ENCODE measurements at regions not wholly inside any gene's neighbourhood (a gene's known extent, or its start where the extent isn't known, plus 50 kb on each side); places are given as distances from the start of the nearest gene placed in this dataset.

GRCh38 chr7:41060796-41061195 is 642.1 kb downstream of the INHBA start:
- Histone ChIP-seq H3K27me3 (ENCODE audit: control insufficient read depth, insufficient read depth, low read length) (peaks cover 10% of the 10 kb centered on the region; the same call in 1 of the 2 replicates), H3K4me3 (ENCODE audit: low read length) (no peak overlapping the region), H3K4me1 (ENCODE audit: control insufficient read depth, insufficient read depth, low read length) (peaks cover 5% of the 10 kb centered on the region; the same call in 1 of the 2 replicates), H3K9me3 (ENCODE audit: control insufficient read depth, insufficient read depth, low read length) (no peaks in the 10 kb centered on the region), H3K27ac (ENCODE audit: low read length) (no peak overlapping the region), H3K36me3 (ENCODE audit: control insufficient read depth, insufficient read depth, low read length) (no peaks in the 10 kb centered on the region)
- no peak for DNase-seq (ENCODE audit: low read depth, low spot score)
- WGBS (ENCODE audit: insufficient coverage, insufficient read length), result no CpG with 5 or more reads among the region's 6 CpGs

- no CpG with 5 or more reads among the region's 4 CpGs for WGBS (ENCODE audit: insufficient coverage, insufficient read length)
- DNase-seq (ENCODE audit: low read depth, low spot score), result no peak
- H3K27ac ChIP-seq (ENCODE audit: low read length), result no peak overlapping the region
Observed at GRCh38 chr7:41059796-41060195, 643.1 kb downstream of the INHBA start.

GRCh38 chr7:41058986-41059741 is 643.7 kb downstream of the INHBA start:
- H3K9me3 ChIP-seq (ENCODE audit: control insufficient read depth, insufficient read depth, low read length), result no peaks in the 10 kb centered on the region
- H3K36me3 ChIP-seq (ENCODE audit: control insufficient read depth, insufficient read depth, low read length), result no peaks in the 10 kb centered on the region
- peaks cover 5% of the 10 kb centered on the region; the same call in 1 of the 2 replicates for H3K4me1 ChIP-seq (ENCODE audit: control insufficient read depth, insufficient read depth, low read length)
- no CpG with 5 or more reads among the region's 4 CpGs for WGBS (ENCODE audit: insufficient coverage, insufficient read length)
- no peak overlapping the region for H3K27ac ChIP-seq (ENCODE audit: low read length)
- DNase-seq (ENCODE audit: low read depth, low spot score), result peak; percentile 60
- H3K27me3 ChIP-seq (ENCODE audit: control insufficient read depth, insufficient read depth, low read length), result peaks cover 10% of the 10 kb centered on the region; the same call in 1 of the 2 replicates
- no peak overlapping the region for H3K4me3 ChIP-seq (ENCODE audit: low read length)

More at GRCh38 chr7:41059796-41060195, 643.1 kb downstream of the INHBA start:
- Histone ChIP-seq H3K36me3 (ENCODE audit: control insufficient read depth, insufficient read depth, low read length) (no peaks in the 10 kb centered on the region), H3K4me1 (ENCODE audit: control insufficient read depth, insufficient read depth, low read length) (peaks cover 5% of the 10 kb centered on the region; the same call in 1 of the 2 replicates), H3K4me3 (ENCODE audit: low read length) (no peak overlapping the region), H3K9me3 (ENCODE audit: control insufficient read depth, insufficient read depth, low read length) (no peaks in the 10 kb centered on the region), H3K27me3 (ENCODE audit: control insufficient read depth, insufficient read depth, low read length) (peaks cover 10% of the 10 kb centered on the region; the same call in 1 of the 2 replicates)

DNA sequence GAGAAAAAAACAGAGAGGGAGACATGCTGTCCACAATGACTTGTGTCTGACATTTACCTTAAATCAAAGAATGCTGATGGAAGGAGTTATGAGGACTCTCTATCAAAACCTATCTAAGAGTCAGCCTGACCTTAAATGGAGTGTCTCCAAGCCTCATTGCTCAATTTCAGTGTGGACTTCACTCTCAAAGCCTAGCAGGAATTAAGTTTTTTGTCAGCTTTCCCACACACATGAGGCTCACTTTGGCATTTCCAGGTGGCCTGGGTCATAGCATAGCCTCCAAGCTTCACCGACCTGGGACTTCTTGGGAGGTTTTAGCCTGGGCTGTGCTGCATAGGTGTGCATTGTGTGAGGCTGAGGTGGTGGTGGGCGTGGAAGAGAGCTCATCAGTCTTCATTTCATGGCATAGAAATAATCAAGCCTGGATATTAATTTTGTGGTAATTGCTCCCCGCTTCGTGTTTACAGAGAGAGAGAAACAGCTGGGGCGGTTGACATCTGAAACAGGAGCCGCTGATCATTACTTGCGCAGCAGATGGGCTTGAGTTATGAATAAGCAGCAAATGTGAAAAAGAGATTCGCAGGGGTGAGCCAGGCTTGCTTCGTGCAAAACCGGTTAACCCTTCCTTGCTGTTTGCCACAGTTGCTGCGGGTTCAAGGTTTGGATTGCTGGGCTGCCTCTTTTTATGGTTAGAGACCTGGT is 647.8 kb downstream of the INHBA start:
- Histone ChIP-seq H3K9me3 (ENCODE audit: control insufficient read depth, insufficient read depth, low read length) (no peaks in the 10 kb centered on the region), H3K36me3 (ENCODE audit: control insufficient read depth, insufficient read depth, low read length) (no peaks in the 10 kb centered on the region), H3K4me1 (ENCODE audit: control insufficient read depth, insufficient read depth, low read length) (peaks cover 4% of the 10 kb centered on the region), H3K4me3 (ENCODE audit: low read length) (no peak overlapping the region), H3K27me3 (ENCODE audit: control insufficient read depth, insufficient read depth, low read length) (peaks cover 1% of the 10 kb centered on the region; the same call in 1 of the 2 replicates), H3K27ac (ENCODE audit: low read length) (no peak overlapping the region)
- no peak for DNase-seq (ENCODE audit: low read depth, low spot score)
- no CpG with 5 or more reads among the region's 11 CpGs for WGBS (ENCODE audit: insufficient coverage, insufficient read length)

GRCh38 chr7:41053820-41054219 is 649.1 kb downstream of the INHBA start:
- H3K9me3 ChIP-seq (ENCODE audit: control insufficient read depth, insufficient read depth, low read length), result no peaks in the 10 kb centered on the region
- H3K27me3 ChIP-seq (ENCODE audit: control insufficient read depth, insufficient read depth, low read length), result no peaks in the 10 kb centered on the region; the same call in 1 of the 2 replicates
- peaks cover 1% of the 10 kb centered on the region for H3K4me1 ChIP-seq (ENCODE audit: control insufficient read depth, insufficient read depth, low read length)
- DNase-seq (ENCODE audit: low read depth, low spot score), result no peak
- H3K27ac ChIP-seq (ENCODE audit: low read length), result no peak overlapping the region
- no CpG with 5 or more reads among the region's 2 CpGs for WGBS (ENCODE audit: insufficient coverage, insufficient read length)
- H3K36me3 ChIP-seq (ENCODE audit: control insufficient read depth, insufficient read depth, low read length), result no peaks in the 10 kb centered on the region
- H3K4me3 ChIP-seq (ENCODE audit: low read length), result no peak overlapping the region

GRCh38 chr7:41052736-41053135 is 650.2 kb downstream of the INHBA start:
- peaks cover 1% of the 10 kb centered on the region for H3K4me1 ChIP-seq (ENCODE audit: control insufficient read depth, insufficient read depth, low read length)
- H3K27ac ChIP-seq (ENCODE audit: low read length), result no peak overlapping the region
- no peaks in the 10 kb centered on the region for H3K27me3 ChIP-seq (ENCODE audit: control insufficient read depth, insufficient read depth, low read length)
- no CpG with 5 or more reads among the region's 6 CpGs for WGBS (ENCODE audit: insufficient coverage, insufficient read length)
- DNase-seq (ENCODE audit: low read depth, low spot score), result no peak
- H3K9me3 ChIP-seq (ENCODE audit: control insufficient read depth, insufficient read depth, low read length), result no peaks in the 10 kb centered on the region
- no peak overlapping the region for H3K4me3 ChIP-seq (ENCODE audit: low read length)
- H3K36me3 ChIP-seq (ENCODE audit: control insufficient read depth, insufficient read depth, low read length), result no peaks in the 10 kb centered on the region

DNA sequence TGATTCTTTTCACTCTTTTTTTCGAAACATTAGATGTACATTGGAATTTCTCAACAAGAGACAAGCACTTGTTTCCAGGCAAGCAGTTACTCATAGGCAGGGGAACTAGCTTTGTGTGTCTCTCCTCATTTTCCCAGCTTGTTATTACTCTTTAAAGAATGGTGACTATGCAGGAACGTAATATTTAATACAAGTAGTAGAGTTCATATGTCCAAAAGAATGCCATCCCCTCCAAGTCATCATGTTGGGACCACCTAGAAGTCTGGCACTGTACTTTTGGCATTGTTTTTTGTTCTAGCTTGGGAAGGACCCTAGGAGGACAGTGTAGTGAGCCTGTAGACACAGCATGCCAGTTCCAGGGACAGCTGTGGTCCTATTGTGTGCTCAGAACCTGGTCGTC is 650.7 kb downstream of the INHBA start:
- no peak overlapping the region for H3K4me3 ChIP-seq (ENCODE audit: low read length)

DNA sequence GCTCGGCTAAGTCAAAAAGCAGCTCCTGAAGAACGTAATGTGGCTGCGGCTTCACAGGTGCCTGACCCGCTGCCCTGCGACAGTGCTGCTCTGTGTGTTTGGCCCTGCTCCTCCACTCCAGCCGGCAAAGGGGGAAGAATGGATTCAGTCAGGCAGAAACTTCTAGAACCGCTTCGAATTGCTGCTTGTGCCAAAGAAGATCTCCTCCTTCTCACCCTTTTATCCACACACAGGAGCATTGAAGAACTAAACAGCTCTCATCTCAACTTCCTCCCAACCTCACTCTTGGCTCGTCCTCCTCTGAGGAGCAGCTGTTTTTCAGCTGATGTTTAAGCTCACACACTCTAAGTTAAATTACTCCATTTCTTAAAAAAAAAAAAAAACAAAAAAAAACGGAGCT is 651.4 kb downstream of the INHBA start:
- no peaks in the 10 kb centered on the region for H3K27me3 ChIP-seq (ENCODE audit: control insufficient read depth, insufficient read depth, low read length)
- DNase-seq (ENCODE audit: low read depth, low spot score), result no peak
- no peak overlapping the region for H3K4me3 ChIP-seq (ENCODE audit: low read length)
- peaks cover 1% of the 10 kb centered on the region for H3K4me1 ChIP-seq (ENCODE audit: control insufficient read depth, insufficient read depth, low read length)
- H3K9me3 ChIP-seq (ENCODE audit: control insufficient read depth, insufficient read depth, low read length), result no peaks in the 10 kb centered on the region
- H3K36me3 ChIP-seq (ENCODE audit: control insufficient read depth, insufficient read depth, low read length), result no peaks in the 10 kb centered on the region
- no CpG with 5 or more reads among the region's 10 CpGs for WGBS (ENCODE audit: insufficient coverage, insufficient read length)
- H3K27ac ChIP-seq (ENCODE audit: low read length), result no peak overlapping the region

More for the DNA sequence above, 650.7 kb downstream of the INHBA start:
- H3K27me3 ChIP-seq (ENCODE audit: control insufficient read depth, insufficient read depth, low read length), result no peaks in the 10 kb centered on the region
- no peak for DNase-seq (ENCODE audit: low read depth, low spot score)
- peaks cover 1% of the 10 kb centered on the region for H3K4me1 ChIP-seq (ENCODE audit: control insufficient read depth, insufficient read depth, low read length)
- no peaks in the 10 kb centered on the region for H3K36me3 ChIP-seq (ENCODE audit: control insufficient read depth, insufficient read depth, low read length)
- no peaks in the 10 kb centered on the region for H3K9me3 ChIP-seq (ENCODE audit: control insufficient read depth, insufficient read depth, low read length)
- no peak overlapping the region for H3K27ac ChIP-seq (ENCODE audit: low read length)
- WGBS (ENCODE audit: insufficient coverage, insufficient read length), result no CpG with 5 or more reads among the region's 3 CpGs

- Histone ChIP-seq H3K27me3 (ENCODE audit: control insufficient read depth, insufficient read depth, low read length) (no peaks in the 10 kb centered on the region), H3K27ac (ENCODE audit: low read length) (no peak overlapping the region), H3K4me1 (ENCODE audit: control insufficient read depth, insufficient read depth, low read length) (peaks cover 1% of the 10 kb centered on the region), H3K9me3 (ENCODE audit: control insufficient read depth, insufficient read depth, low read length) (no peaks in the 10 kb centered on the region), H3K4me3 (ENCODE audit: low read length) (no peak overlapping the region), H3K36me3 (ENCODE audit: control insufficient read depth, insufficient read depth, low read length) (no peaks in the 10 kb centered on the region)
- 100% methylated on average over 1 of the region's 6 CpGs for WGBS (ENCODE audit: insufficient coverage, insufficient read length)
- DNase-seq (ENCODE audit: low read depth, low spot score), result no peak
Observed at GRCh38 chr7:41051062-41051461, 651.8 kb downstream of the INHBA start.

GRCh38 chr7:41048771-41049170 is 654.1 kb downstream of the INHBA start:
- no peaks in the 10 kb centered on the region for H3K36me3 ChIP-seq (ENCODE audit: control insufficient read depth, insufficient read depth, low read length)
- H3K9me3 ChIP-seq (ENCODE audit: control insufficient read depth, insufficient read depth, low read length), result no peaks in the 10 kb centered on the region
- H3K4me3 ChIP-seq (ENCODE audit: low read length), result no peak overlapping the region
- WGBS (ENCODE audit: insufficient coverage, insufficient read length), result no CpG with 5 or more reads among the region's 2 CpGs
- DNase-seq (ENCODE audit: low read depth, low spot score), result no peak
- no peak overlapping the region for H3K27ac ChIP-seq (ENCODE audit: low read length)
- H3K4me1 ChIP-seq (ENCODE audit: control insufficient read depth, insufficient read depth, low read length), result peaks cover 1% of the 10 kb centered on the region
- no peaks in the 10 kb centered on the region for H3K27me3 ChIP-seq (ENCODE audit: control insufficient read depth, insufficient read depth, low read length)

All from iPS DF 6.9 (cell line).